NCI-H526 (cell line): ENCODE measurements at regions not wholly inside any gene's neighbourhood (a gene's known extent, or its start where the extent isn't known, plus 50 kb on each side); places are given as distances from the start of the nearest gene placed in this dataset.

ENCODE experiments used
- DNase-seq, 2 experiments: peaks; one replicate each; lab custom pipeline; 2025; lab: John Stamatoyannopoulos, UW

DNA sequence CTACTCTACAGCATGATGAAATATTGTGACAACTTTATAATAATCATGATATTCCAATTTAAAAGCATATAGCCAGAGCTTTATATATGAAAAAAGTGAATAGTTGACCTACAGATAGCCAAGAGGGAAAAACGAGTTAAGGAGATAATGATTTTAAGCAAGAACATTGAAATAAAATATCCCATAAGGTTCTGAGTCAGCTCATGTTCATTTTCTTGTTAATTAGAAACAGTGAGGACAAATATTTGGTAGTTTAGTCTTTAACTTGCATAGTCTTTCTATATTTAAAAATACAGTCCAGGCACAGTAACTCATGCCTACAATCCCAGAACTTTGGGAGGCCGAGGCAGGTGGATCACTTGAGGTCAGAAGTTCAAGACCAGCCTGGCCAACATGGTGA lies 55.8 kb upstream of the CDH6 start:
- no peak for DNase-seq

DNA sequence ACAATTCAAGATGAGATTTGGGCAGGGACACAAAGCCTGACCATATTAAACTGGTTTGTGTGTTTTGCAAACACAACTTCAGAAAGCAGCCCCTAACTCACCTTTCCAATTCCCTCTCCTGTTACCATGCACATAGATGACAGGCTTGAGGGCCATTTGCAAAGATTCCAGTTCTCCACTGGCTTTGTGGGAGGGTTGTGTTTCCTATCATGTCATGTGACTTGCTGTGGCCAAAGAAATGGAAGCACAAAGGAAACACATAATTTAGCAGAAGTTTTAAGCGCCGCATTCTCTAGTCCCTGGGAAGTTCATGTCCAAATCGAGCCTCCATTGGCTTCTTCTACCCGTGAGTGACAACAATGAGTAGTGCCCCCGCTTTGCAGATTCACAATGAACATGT lies 57.9 kb upstream of the CDH6 start:
- no peak for DNase-seq

DNA sequence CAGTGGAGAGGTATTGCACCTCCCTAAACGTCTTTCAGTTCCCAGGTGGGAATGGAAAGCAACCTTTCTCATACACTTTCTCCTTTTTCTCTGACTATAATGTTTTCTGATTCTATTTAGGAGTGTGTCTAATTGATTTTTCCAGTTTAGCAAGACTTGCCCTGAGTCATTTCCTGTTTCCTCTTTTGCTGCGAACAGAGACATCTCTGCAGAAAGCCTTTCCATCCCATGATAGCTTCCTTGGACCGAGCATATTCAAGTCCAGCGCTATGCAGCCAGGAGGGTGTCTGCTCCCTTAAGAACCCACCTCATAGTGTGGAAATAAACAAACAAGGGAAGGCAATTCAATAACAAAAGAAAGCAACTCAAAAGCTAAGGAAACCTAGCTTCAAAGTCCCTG lies 60.0 kb upstream of the CDH6 start:
- no peak for DNase-seq

DNA sequence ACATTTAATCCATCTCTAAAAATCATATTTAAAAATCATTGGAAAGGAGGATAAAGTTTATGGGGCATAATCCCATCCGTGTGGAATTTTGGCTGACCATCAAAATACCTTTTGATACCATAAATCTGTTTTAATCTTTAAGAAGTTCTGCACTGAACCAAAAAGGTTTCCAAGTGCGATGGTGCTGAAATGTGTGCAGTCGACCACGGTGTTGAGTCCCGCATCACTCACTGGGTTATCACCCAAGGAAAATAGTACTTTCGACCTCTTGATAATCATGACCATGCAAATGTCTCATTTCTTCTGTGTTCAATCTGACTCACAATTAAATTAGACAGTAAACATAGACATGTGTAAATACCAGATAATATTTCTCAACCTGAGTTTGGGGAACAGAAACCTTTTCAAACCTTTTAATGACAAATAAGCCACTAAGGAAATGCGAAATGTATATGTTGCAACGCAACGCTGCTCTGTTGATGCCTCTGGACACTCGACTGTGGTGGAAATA lies 62.0 kb upstream of the CDH6 start:
- DNase-seq, result no peak

DNA sequence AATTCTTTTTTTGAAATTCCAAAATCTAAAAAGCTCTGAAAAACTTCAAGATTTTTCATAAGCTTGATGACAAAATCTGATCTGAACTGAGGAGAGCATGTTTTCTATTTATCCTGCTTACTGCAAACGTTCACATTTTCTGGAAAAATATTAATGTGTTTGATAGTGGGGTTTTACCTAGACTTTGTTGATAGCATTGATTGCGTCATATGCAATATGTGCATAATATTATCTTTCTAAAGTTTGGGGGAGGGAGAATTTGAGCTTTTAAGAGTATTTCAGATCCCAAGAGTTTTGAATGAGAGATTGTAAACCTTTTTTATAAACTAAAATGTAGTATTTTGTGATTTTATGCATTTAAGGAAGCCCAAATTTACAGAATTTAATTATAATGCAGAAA lies 62.8 kb upstream of the CDH6 start:
- no peak for DNase-seq

DNA sequence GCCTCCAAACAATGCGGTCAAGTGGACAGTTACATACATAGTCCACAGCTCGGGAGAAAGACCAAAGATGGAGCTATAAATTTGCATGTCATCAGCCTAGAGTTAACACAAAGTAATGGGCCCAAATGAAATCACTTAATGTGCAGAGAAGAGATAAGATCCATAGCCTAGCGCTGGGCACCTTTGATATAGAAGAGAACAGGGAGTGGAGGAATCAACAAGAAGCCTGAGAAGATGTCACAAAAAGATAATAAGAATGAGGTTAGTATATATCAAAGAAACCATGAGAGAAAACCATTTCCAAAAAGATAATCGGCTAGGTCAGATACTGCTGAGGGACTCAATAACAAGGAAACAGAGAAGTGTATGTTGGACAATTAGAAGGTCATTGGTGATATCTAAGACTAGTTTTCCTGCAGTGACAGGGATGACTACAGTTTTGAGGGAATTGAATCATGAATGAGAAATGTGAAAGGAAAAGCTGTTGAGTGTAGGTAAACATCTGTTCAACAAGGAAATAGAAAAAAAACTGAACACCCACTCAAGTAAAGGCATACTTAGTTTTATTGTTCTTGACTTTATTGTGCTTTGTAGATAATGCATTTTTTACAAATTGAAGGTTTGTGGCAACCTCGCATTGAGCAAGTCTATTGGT lies 68.7 kb upstream of the CDH6 start:
- no peak for DNase-seq

DNA sequence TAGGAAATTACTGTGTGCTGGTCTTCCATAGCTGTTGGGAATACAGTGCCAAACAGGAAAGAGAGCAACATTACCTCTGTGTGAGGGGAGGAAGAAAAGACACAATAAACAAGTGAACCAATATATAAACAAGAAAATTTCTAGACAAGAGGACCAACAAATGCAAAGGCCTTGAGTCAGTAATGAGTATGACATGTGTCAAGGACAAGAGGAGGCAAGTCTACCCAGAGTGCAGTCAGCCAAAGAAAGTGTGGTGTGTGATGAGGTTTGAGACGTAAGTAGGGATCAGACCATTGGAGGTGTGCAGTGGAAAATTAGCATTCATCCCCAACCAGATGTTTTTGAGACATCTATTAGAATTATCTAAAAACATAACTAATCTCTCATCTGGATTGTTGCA lies 69.5 kb upstream of the CDH6 start:
- DNase-seq, result no peak

DNA sequence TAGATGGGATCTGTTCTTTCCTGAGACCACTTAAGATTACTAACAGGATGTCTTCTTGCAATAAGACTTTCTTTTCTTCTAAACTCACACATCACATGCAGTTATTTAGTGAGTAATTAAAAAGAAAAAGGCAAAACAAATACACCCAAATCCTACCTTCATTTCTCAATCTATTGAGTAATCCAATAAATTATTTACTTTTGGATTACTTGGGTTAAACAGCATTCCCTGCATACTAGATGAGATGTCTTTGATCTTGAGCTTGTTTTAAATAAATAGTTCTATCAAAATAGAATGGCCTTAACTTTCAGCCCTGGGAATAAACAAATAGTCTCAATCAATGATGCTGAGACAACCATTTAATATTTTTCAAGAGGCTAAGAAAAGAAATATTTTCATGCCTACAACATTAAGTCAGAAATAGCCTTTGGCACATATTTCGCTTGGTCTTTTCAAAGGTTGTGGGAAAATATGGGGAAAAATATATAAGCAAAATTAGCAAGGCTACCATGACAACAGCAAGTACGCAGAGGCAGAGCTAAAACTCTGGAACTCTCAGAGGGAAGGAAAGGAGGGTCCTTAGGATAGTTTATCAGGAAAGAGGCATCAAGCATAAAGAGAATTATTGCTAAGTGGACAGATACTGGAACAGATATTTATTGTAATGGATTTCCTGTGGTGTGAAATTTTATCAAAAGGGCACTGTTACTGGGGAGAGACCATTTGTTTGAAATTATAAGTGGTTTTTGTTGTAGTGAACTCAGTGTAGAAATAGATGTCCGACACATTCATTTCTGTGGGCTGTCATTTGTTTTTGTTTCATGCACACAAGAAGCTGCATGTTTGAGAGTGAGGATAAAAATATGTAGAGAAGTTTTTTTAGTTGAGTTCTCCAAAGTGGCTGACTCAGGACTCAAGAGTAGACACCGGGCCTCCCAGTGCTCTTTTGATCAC lies 70.2 kb upstream of the CDH6 start:
- no peak for DNase-seq

DNA sequence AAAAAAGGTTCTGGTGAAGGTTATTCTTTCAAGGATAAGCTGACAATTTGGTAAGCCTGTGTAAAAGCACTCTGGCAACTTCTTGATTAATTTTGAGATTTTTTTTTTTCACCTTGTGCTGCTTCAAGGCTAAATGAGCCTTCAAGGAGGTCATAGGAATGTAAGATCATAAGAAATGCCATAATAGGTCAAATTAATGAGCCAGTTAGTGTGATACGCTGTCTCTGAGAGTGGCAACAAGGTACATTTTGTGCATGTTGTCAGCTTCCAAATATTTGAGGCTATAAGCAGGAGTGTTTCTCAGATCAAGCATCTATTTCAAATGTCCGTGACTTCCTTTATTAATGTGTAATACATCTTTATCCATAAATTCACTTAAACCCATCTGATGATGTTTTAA lies 72.3 kb upstream of the CDH6 start:
- no peak for DNase-seq

DNA sequence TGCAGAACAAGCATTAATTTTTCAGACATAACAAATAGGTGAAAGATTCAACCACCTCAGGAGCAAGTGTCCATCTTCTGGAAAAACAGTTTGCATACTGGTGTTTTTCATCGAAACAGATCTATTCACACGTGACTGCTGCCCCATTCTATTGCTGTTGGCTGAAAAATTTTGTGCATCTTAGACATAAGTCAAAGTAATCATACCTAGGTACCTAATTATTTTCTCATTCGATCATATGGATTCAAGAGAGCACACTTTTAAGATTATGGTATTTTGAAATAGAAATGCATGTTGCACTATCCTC lies 72.9 kb upstream of the CDH6 start:
- no peak for DNase-seq

DNA sequence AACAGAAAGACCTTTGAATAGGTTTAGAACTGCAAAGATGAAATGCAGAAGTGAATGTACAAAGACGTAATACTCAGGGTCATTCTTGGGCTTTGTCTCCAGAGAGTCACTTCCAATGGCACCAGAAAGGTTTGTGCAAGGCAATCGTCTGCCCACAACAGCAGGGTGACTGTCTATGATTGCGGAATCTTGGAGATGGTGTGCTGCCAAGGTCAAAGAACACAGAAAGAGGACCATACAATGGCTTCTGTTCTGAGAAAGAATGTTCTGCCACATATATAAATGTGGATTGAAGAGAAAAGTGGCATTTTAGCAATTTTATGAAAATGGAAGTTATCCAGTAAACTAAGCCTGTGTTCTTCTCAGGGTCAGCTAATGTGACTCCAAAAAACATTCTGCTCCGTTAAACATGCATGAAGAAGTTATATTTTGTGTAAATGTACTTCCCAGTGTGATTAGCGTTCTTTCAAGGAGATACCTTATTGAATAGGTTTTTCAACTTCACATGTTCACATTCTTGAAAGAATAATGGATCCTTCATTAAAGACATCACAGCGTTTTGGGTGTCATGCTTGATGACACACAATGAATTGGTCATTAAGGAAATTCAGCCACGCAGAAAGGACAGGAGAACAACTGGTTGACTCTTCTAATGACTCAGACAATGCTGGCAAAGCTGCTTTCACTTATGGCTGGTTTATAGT lies 73.4 kb upstream of the CDH6 start:
- DNase-seq, result no peak

DNA sequence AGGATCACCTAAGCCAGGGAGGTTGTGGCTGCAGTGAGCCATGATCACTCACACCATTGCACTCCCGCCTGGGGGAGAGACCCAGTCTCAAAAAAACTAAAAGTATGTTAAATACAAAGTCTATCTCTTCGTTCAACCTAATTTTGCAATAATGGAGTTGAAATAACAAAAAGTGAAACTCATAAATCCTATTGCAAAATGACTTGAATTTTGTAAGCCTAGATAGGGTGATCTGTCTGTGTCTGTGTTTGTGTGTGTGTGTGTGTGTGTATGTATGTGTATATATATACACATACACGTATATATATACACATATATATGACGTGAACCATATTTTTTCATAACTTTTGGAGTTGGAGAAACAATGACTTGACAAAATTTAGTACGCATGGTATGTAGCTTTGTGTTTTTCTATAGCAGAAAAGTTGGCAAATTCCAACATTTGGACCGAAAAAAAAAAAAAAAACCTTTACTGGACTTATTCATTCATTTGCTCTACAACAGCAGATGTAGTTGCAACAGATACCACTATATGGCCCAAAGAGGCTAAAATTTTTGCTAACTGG lies 76.9 kb upstream of the CDH6 start:
- DNase-seq, result no peak

DNA sequence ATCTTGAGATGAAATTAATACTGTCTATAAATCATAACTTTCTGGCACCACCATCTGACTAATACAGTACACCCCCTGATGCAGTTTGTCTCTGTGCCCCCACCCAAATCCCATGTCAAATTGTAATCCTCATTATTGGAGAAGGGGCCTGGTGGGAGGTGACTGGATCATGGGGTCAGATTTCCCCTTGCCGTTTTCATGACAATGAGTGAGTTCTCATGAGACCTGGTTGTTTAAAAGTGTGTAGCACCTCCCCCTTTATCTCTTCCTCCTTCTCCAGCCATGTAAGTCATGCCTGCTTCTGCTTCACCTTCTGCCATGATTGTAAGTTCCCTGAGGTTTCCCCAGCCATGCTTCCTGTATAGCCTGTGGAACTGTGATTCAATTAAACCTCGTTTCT lies 78.7 kb upstream of the CDH6 start:
- DNase-seq, result no peak

DNA sequence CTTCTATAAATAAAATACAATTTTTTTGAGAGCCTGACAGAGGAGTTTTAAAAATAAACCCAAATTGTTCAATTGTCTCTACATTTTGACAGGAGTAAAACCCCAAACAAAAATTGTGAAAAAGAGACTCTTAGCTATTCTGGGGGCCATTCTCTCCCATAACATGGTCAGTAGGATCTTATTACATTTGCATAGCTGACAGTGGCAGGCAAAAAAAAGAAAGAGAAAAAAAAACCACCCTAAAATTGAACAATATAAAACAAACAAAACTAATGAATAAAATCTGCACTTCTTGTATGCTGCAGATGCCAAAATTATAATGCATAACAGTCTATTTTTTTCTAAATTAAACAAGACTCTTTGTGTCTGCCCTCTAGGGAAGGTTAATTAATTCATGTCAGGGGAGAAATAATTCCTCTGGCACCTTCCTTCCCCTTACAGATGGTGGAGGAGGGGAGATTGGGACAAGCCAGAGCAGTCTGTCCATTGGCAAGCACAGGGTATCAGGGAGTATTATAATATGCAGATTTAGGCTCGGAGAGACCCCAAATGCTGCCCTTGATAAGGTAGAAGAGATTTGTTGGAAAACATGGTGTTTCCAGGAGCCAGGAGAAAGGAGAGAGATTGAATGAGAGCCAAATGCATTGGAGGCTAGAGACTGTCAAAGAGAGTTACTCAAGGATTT lies 79.7 kb upstream of the CDH6 start:
- DNase-seq, result no peak

DNA sequence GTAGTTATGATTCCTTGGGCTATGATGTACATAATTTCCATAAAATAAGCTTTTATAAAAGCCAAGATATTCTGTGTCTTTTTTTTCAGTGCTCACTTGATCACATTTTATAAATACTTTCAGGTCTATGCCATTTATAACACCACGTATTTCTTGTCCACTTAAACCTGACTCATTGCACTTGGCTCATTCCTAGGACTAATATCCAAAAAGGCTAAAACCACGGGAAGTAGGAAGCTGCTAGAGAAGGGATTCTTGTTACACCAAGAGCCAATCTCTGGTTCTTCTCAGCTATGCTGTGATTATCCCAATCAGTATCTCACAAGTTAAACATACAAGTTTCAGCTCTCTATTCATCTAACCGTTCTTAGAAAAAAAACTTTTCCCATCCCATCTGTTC lies 80.4 kb upstream of the CDH6 start:
- DNase-seq, result no peak

DNA sequence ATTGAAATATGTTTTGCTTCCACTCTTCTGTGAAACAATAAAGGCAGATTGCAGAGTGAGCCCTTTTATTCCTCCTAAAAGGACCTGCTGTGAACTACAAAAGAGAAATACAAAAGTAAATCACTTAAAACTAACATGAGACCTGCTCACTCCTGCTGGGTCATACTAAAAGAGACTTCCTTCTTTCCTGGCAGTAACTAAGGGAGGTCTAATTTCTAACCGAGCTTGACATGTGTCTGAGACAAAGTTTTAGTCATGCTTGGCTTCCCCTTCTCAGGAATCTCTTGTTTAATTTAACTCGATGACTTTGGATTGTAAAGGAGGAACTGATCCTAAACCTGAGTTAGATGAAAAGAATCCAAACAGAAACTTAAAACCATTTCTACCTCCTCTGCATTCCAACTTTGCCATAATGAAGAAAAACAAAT lies 86.4 kb upstream of the CDH6 start:
- no peak for DNase-seq

DNA sequence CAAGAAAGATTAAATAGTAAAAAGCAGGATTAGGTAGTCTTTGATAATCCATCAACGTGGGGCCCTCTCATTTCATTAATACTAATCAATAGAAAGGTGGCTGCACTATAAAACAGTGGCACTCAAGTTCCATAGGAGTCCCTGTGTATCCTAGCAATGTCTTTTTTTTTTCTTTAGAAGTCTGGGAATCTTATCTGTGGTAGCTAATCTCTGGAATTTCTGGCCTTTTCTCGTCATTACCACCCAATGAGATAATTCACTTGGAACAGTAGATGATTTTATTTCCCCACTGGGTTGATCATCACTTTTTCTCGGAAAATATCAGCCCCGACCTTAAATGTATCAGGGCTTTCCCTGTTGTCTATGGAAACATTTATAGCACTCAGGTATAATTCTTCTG lies 86.8 kb upstream of the CDH6 start:
- DNase-seq, result no peak

DNA sequence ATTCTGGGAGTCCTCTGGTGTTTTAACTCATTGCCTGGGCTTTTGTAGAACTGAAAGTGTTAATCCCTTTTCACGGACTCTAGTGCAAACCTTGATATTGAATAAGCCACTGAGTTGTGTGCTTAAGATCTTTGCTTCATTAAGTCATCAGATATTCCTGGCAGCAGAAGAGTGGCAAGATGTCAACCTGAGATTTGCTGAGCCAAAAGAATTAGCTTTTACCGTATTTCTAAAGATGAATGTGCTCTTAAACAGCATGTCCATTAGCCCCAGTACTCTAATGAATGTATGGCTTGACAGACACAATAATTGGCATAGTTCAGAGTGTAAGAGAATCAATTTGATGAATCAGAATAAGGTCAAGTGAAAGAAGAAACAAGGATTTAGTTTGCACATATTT lies 87.2 kb upstream of the CDH6 start:
- DNase-seq, result no peak

DNA sequence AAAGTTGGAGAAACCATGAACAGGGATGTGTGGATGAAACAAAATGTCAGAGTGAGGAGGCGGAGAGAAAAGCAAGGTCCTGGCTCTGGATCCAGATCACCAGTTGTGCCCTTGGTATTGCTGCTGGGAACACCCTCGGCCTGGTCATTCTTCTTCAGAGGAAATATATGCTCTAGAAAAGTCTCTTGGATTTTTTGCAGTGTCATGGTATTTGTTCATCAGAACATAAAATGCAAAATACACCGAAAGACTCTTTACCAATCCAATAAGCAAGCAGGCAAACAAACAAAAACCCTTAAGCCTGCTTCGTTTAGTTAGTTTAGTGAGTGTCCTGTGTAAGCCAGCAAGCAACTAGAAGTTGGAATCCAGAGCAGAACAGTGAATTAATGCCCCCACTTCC lies 88.7 kb upstream of the CDH6 start:
- DNase-seq, result no peak

DNA sequence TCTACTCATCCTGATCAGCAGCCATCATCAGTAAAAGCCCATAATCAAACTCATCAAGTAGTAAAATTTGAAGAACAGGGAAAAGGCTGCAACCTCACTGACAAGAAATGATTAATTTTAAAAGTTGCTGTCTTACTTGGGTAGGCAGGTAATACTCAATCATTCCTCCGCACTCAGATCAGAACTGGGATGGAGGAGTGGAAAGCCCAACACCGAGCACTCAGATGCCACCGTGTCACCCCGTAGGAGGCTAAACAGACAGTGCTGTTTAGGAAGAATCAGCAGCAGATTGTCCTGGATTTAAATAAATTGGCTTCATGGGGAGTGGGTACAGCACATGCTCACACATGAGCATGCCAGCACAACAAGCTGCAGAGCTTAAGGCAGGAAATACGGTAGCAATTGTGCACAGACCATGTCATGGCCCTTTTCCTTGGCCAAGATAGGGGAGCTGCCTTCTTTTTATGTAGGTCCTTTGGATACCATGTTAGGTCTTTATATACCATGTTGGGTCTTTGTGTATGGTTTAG lies 92.6 kb upstream of the CDH6 start:
- DNase-seq, result no peak

DNA sequence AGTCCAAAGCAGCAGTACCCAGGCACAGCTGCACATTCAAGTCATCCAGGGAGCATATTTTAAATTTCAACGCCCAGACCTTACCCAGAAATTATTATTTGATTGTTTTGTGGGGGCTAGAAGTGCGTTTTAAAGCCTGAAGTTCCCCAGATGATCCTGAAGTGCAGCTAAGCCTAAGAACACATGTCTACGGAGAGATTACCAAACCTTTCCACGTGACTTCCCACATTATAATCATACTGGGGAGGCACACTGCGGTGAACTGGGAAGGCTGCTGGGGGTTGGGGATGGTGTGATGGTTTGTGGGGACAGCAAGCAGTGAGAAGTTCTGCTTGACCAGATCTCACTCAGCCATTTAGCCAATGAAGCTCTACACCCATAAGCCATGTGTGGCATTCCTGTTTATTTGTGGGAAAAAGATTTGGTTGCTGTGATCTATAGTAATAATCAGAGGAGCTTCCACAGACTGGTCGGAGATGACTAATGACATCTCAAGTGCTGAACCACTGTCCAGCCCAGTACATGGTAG lies 93.4 kb upstream of the CDH6 start:
- no peak for DNase-seq

DNA sequence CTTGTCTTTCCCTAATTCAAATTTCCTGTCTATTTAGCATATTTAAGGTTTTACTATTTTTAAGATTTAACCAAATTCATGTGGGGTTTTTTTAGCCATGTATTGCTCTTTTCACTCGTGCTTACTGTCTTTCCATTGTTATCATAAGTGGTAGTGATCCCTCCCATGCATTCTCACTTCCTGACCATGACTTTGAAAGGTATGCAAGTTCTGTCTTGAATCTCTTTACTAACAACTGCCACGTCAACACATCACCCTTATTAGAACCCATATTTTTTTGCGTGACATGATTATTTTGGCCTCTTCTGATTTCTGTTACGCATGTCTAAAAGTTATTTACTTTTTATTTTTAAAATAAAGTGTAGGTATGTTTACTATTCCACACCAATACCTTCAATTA lies 94.7 kb upstream of the CDH6 start:
- DNase-seq, result no peak
